Heart right ventricle (tissue), 16 donors: ENCODE measurements at regions not wholly inside any gene's neighbourhood (a gene's known extent, or its start where the extent isn't known, plus 50 kb on each side); places are given as distances from the start of the nearest gene placed in this dataset.

Experiments used
- ATAC-seq, 8 donors: fragments of 200-7000 bp; cut with Tn5 transposase; one replicate each; pipeline ENCODE4 v1.9.1; 2020; ENCODE audit warnings: mild to moderate bottlenecking in 8 of 8, moderate library complexity in 8 of 8, moderate number of reproducible peaks in 1 of 8
- DNase-seq, 2 donors: peaks; one replicate each; pipeline ENCODE4 v3.0.0-alpha.2; 2020
- H3K27ac ChIP-seq, 10 donors: fragments of 200-600 bp; sonication (generic) in 2 of 10; one replicate each; pipeline versions ENCODE4 v1.5.0 to v1.8.0; 2020 to 2022; ENCODE audit warnings: mild to moderate bottlenecking in 3 of 10
- H3K27me3 ChIP-seq, 7 donors: fragments of 200-600 bp; one replicate each; pipeline ENCODE4 v1.8.0; 2021 to 2022; ENCODE audit warnings: mild to moderate bottlenecking in 2 of 7
- H3K36me3 ChIP-seq, 9 donors: fragments of 200-600 bp; sonication (generic) in 1 of 9; one replicate each; pipeline versions ENCODE4 v1.5.0 to v1.8.0; 2020 to 2022; ENCODE audit warnings: mild to moderate bottlenecking in 2 of 9
- H3K4me1 ChIP-seq, 9 donors: fragments of 200-600 bp; sonication (generic) in 1 of 9; one replicate each; pipeline versions ENCODE4 v1.5.0 to v1.8.0; 2020 to 2022; ENCODE audit warnings: mild to moderate bottlenecking in 4 of 9
- H3K4me3 ChIP-seq, 10 donors: fragments of 200-600 bp; sonication (generic) in 2 of 10; one replicate each; pipeline versions ENCODE4 v1.5.0 to v1.8.0; 2020 to 2022; ENCODE audit warnings: mild to moderate bottlenecking in 7 of 10, moderate library complexity in 2 of 10
- H3K9me3 ChIP-seq, 11 donors: fragments of 200-600 bp in 10 of 11; sonication (generic) in 2 of 11; one replicate each; pipeline versions ENCODE4 v1.5.0 to v1.8.0; 2013 to 2022; ENCODE audit warnings: mild to moderate bottlenecking in 2 of 11, control low read depth in 1 of 11, moderate library complexity in 1 of 11
- whole genome bisulfite sequencing, 2 donors: extraction: QIAGEN DNeasy Blood & Tissue Kit; methylation state at CpG; one replicate each; pipeline ENCODE4 v1.1.7; 2013; ENCODE audit warnings: inconsistent platforms in 1 of 2; 5-methylcytosine and 5-hydroxymethylcytosine counted together
- intact Hi-C, 10 donors: fragments of 100-400 bp; cut with DNase I; formaldehyde crosslinking; loops; one replicate each; pipeline versions ENCODE4 v1.11.1 to v1.14.2; 2022
- TF ChIP-seq, protein P1 (sequence below), 9 donors: fragments of 200-600 bp; sonication (generic) in 2 of 9; IDR thresholded peaks; one replicate each; pipeline versions ENCODE4 v1.5.0 to v1.8.0; 2021 to 2022; ENCODE audit warnings: antibody characterized with exemption in 9 of 9, mild to moderate bottlenecking in 5 of 9, moderate library complexity in 1 of 9
- donor health status: Arrhythmogenic right ventricular cardiomyopathy.
- donor health status: ischemic (EF 13 %, LVEDD 7.1; RV severe dilation, severe dysfunction).
- donor health status: healthy with polysubstance abuse.
- donor health status: DM: no; HTN: yes; CAD: no.
- donor health status: DM: no; HTN: no; CAD: no.
- donor health status: ischemic (EF 25% LVEDD 6.9; RV normal size, moderate dysfunction).
- donor health status: ischemic (EF 25% LVEDD 5.7; RV mildly dilated, moderate dysfunction).
- donor health status: healthy.
- donor health status: DM: yes; HTN: yes; CAD: no.
- donor health status: Ischemic cardiomyopathy.
- donor health status: ischemic (EF 35%, LVEDD 5.7; RV mildly dilated, moderate dysfunction).
- donor health status: nonischemic (EF 11% LVEDD 7.7; RV severe dilation, severe dysfunction).
- donor health status: DM: yes; HTN: yes; CAD: no.
- donor health status: PGD.
- donor health status: ischemic (EF 29% LVEDD 5.4; RV normal size, mild dysfunction).
- donor health status: nonischemic (EF 23%, LVEDD 6.1; RV moderate dilation, normal function).

DNA sequence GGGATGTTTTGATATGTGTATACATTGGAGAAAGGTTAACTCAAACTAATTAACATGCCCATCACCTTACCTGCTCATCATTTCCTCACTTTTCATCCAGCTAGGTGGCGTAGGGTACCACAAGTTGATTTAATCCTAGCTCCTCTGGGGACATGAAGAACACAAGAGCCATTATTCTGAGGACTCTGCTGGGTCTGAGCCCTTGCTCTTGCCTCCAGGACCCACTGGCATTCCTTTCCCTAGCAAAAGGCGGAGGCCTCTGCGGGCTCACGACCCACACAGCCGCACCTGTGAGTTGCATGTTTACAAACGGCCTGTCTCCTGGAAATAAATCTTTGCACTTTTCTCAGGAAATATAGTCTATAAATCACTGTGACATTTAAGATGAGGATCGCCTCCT lies 871.9 kb downstream of the TBC1D22A start:
- Histone ChIP-seq H3K36me3 (no peaks in the 10 kb centered on the region), H3K27me3 (peaks cover 0 to 39% (median 17%) of the 10 kb centered on the region in 7 donors), H3K9me3 (peaks cover 0 to 23% (median 4%) of the 10 kb centered on the region in 11 donors), H3K4me3 (no peak overlapping the region), H3K4me1 (no peaks in the 10 kb centered on the region), H3K27ac (no peak overlapping the region)
- TF ChIP-seq, protein P1, sequence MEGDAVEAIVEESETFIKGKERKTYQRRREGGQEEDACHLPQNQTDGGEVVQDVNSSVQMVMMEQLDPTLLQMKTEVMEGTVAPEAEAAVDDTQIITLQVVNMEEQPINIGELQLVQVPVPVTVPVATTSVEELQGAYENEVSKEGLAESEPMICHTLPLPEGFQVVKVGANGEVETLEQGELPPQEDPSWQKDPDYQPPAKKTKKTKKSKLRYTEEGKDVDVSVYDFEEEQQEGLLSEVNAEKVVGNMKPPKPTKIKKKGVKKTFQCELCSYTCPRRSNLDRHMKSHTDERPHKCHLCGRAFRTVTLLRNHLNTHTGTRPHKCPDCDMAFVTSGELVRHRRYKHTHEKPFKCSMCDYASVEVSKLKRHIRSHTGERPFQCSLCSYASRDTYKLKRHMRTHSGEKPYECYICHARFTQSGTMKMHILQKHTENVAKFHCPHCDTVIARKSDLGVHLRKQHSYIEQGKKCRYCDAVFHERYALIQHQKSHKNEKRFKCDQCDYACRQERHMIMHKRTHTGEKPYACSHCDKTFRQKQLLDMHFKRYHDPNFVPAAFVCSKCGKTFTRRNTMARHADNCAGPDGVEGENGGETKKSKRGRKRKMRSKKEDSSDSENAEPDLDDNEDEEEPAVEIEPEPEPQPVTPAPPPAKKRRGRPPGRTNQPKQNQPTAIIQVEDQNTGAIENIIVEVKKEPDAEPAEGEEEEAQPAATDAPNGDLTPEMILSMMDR (IDR thresholded peaks at IDR 0.05) = no peak
- ATAC-seq = no peak
- 80 to 81% methylated on average over 7 of the region's 7 CpGs for WGBS, 2 donors
- intact Hi-C loops = no loop called here
- no peak for DNase-seq

DNA sequence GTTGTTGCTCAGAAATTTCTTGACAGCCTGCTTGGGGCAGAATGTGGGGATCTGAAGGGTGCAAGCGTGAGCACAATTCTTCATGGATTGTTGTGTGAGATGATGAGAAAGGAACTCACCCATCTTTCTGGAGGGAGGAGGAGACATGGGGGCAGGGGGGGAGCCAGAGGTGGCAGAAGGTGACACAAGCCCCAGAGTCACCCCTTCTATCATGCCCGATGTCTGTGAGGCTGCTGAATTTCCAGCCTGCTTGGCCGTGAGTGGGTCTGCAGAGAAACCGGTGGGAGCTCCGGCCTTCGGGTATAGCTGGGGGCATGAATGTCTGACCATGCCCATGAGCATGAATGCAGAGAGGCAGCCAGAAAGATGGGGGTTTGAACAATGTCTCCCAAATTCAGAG lies 870.7 kb downstream of the TBC1D22A start:
- Histone ChIP-seq H3K9me3 (peaks cover 0 to 13% (median 4%) of the 10 kb centered on the region in 11 donors), H3K4me1 (no peaks in the 10 kb centered on the region), H3K27me3 (peaks cover 0 to 40% (median 17%) of the 10 kb centered on the region in 7 donors), H3K27ac (no peak overlapping the region), H3K4me3 (no peak overlapping the region), H3K36me3 (no peaks in the 10 kb centered on the region)
- 87 to 93% methylated on average over 6 of the region's 6 CpGs for WGBS, 2 donors
- TF ChIP-seq, protein P1 (IDR thresholded peaks at IDR 0.05) = no peak
- DNase-seq = no peak
- no peak for ATAC-seq
- intact Hi-C loops = no loop called here

DNA sequence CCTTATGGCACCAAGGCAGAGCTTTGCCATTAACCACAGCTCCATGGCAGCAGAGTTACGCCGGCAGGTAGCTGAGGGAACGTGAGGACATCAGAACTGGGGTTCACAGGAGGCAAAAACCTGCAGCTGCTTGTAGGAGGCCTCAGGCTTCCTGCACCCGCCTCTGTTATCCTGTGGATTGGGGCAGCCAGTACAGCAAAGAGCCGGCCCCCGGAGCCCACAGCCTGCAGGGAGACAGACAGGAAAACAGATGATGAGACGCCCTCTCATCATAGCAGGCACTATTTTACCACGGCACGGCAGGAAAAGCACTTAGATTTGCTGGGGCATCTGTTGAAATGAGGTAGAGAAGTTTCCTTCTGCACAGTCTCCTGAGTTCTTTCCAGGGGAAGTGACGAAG lies 870.3 kb downstream of the TBC1D22A start:
- H3K4me3 ChIP-seq = no peak overlapping the region
- peaks cover 0 to 36% (median 17%) of the 10 kb centered on the region in 7 donors for H3K27me3 ChIP-seq
- intact Hi-C loops = no loop called here
- no peaks in the 10 kb centered on the region for H3K4me1 ChIP-seq
- peaks cover 0 to 9% (median 1%) of the 10 kb centered on the region in 11 donors for H3K9me3 ChIP-seq
- TF ChIP-seq, protein P1 (IDR thresholded peaks at IDR 0.05) = no peak
- no peak for ATAC-seq
- H3K27ac ChIP-seq = no peak overlapping the region
- 48 to 59% methylated on average over 10 of the region's 10 CpGs for WGBS, 2 donors
- no peak for DNase-seq
- no peaks in the 10 kb centered on the region for H3K36me3 ChIP-seq

DNA sequence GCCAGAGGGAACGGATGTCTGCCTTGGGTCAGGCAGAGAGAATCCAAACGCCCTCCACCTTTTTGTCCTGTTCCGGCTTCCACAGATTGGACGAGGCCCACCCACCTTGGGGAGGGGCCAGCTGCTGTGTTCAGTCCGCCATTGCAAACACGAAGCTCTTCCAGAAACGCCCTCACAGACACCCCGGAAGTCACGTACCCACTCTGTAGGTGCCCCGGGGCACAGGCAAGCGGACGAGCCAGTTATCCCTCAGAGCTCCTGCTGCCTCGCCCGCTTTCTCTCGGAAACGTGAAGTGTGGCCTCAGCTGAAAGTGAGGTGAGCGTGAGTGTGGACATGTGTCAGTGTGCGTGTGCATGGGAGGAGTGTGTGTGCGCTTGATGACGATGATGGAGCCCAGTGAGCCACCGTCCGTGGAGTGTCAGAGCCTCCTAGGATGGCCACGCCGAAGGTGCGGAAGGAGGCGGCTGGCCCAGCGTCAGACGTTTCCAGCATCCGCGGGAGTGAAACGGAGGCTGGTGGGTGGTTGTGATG lies 869.2 kb downstream of the TBC1D22A start:
- TF ChIP-seq, protein P1 (IDR thresholded peaks at IDR 0.05) = no peak
- Histone ChIP-seq H3K27me3 (peaks cover 0 to 28% (median 12%) of the 10 kb centered on the region in 7 donors), H3K36me3 (no peaks in the 10 kb centered on the region), H3K4me1 (no peaks in the 10 kb centered on the region), H3K9me3 (peaks cover 0 to 4% (median 0%) of the 10 kb centered on the region in 11 donors), H3K27ac (no peak overlapping the region), H3K4me3 (no peak overlapping the region)
- ATAC-seq = no peak
- DNase-seq = no peak
- 91 to 92% methylated on average over 31 of the region's 31 CpGs for WGBS, 2 donors
- intact Hi-C loops = no loop called here
